K562 (cell line): ENCODE measurements at regions not wholly inside any gene's neighbourhood (a gene's known extent, or its start where the extent isn't known, plus 50 kb on each side); places are given as distances from the start of the nearest gene placed in this dataset.

Experiments
- CREB1 ChIP-seq, 2 experiments: sonication (generic) in 1 of 2; formaldehyde crosslinking in 1 of 2; IDR thresholded peaks; 2 replicates each; pipeline versions ENCODE4 v1.6.1 to v1.8.0; 2012 to 2022; ENCODE audit warnings: inconsistent platforms in 1 of 2, mild to moderate bottlenecking in 1 of 2, missing genetic modification reagents in 1 of 2, moderate library complexity in 1 of 2
- FOXA3 ChIP-seq, 2 experiments: fragments of 450-650 bp in 1 of 2; sonication (generic) in 1 of 2; formaldehyde crosslinking; IDR thresholded peaks in 1 of 2; conservative IDR thresholded peaks in 1 of 2; 2 replicates each; pipeline versions ENCODE4 v1.4.0 to v1.8.0; 2020 to 2022; ENCODE audit warnings: mild to moderate bottlenecking in 2 of 2, missing genetic modification reagents in 1 of 2
- JUNB ChIP-seq: fragments of 450-650 bp; formaldehyde crosslinking; conservative IDR thresholded peaks from 2 replicates; pipeline ENCODE4 v1.4.0; 2020; ENCODE audit warnings: mild to moderate bottlenecking
- MYBL2 ChIP-seq, 2 experiments: fragments of 450-650 bp in 1 of 2; sonication (generic) in 1 of 2; formaldehyde crosslinking in 1 of 2; IDR thresholded peaks; 2 replicates each; pipeline versions ENCODE4 v1.6.1 to v1.8.1; 2017 to 2022; ENCODE audit warnings: borderline replicate concordance in 1 of 2, inconsistent platforms in 1 of 2, low read depth in 1 of 2, mild to moderate bottlenecking in 1 of 2, missing genetic modification reagents in 1 of 2, moderate library complexity in 1 of 2
- POLR2A ChIP-seq: fragments of 450-650 bp; conservative IDR thresholded peaks from 2 replicates; pipeline ENCODE4 v1.6.1; 2016
- SP1 ChIP-seq: sonication (generic); formaldehyde crosslinking; IDR thresholded peaks from 2 replicates; pipeline ENCODE4 v1.8.1; 2022; ENCODE audit warnings: mild to moderate bottlenecking, missing genetic modification reagents
- U2AF2 ChIP-seq: fragments of 200-400 bp; formaldehyde crosslinking; optimal IDR thresholded peaks from 2 replicates; pipeline ENCODE3; 2017; ENCODE audit warnings: low read depth, mild to moderate bottlenecking, low read length
- ZBTB7A ChIP-seq: IDR thresholded peaks from 2 replicates; pipeline ENCODE4 v1.6.1; 2011; ENCODE audit warnings: low read depth, mild to moderate bottlenecking, low read length, moderate library complexity, borderline replicate concordance; ENCODE audit not compliant: control insufficient read depth
- ZKSCAN1 ChIP-seq: fragments of 150-350 bp; IDR thresholded peaks from 2 replicates; pipeline ENCODE4 v1.6.1; 2016; ENCODE audit warnings: low read depth, low read length
- TF ChIP-seq, protein P1 (sequence below): sonication (generic); formaldehyde crosslinking; IDR thresholded peaks from 2 replicates; pipeline ENCODE4 v1.5.0; 2020; ENCODE audit warnings: missing genetic modification reagents
- TF ChIP-seq, protein P2 (sequence below), 3 experiments: IDR thresholded peaks in 2 of 3; conservative IDR thresholded peaks in 1 of 3; 2 replicates each; pipeline ENCODE4 v1.5.1; 2011 to 2012; ENCODE audit warnings: low read length in 3 of 3, mild to moderate bottlenecking in 3 of 3, control low read depth in 2 of 3, improper control_type of control experiment in 1 of 3, inconsistent platforms in 1 of 3, low read depth in 1 of 3, mixed read lengths in 1 of 3, moderate library complexity in 1 of 3; ENCODE audit not compliant: insufficient read depth in 2 of 3

DNA sequence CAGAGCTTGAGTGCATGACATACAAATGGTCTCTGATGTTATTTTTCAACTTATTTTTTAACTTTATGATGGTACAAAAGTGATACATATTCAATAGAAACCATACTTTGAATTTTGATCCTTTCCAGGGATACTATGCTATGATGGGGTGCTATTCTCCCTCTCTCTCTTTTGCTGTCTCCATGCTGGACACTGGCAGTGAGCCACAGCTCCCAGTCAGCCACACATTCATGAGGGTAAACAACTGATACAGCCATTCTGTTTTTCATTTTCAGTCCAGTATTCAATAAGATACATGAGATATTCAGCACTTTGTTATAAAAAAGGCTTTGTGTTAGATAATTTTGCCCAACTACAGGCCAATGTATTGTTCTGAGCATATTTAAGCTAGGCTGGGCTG is 859.3 kb upstream of the KLHL29 start:
- TF ChIP-seq, protein P1, sequence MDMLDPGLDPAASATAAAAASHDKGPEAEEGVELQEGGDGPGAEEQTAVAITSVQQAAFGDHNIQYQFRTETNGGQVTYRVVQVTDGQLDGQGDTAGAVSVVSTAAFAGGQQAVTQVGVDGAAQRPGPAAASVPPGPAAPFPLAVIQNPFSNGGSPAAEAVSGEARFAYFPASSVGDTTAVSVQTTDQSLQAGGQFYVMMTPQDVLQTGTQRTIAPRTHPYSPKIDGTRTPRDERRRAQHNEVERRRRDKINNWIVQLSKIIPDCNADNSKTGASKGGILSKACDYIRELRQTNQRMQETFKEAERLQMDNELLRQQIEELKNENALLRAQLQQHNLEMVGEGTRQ (CRISPR knock-in tag) = no peak
- TF ChIP-seq POLR2A (no peak), FOXA3 (CRISPR knock-in tag; conservative IDR thresholded peaks at IDR 0.05 in 1 of 2, IDR thresholded peaks at IDR 0.05 in 1 of 2) (no peak), JUNB (CRISPR knock-in tag) (no peak), CREB1 (IDR thresholded peaks at IDR 0.05) (no peak), CREB1 (CRISPR knock-in tag; IDR thresholded peaks at IDR 0.05) (no peak), ZBTB7A (no peak), ZKSCAN1 (no peak), MYBL2 (IDR thresholded peaks at IDR 0.05; ENCODE audit: low read depth) (no peak), MYBL2 (CRISPR knock-in tag; IDR thresholded peaks at IDR 0.05; ENCODE audit: borderline replicate concordance) (no peak), U2AF2 (no peak), SP1 (CRISPR knock-in tag) (no peak)
- TF ChIP-seq, protein P2, sequence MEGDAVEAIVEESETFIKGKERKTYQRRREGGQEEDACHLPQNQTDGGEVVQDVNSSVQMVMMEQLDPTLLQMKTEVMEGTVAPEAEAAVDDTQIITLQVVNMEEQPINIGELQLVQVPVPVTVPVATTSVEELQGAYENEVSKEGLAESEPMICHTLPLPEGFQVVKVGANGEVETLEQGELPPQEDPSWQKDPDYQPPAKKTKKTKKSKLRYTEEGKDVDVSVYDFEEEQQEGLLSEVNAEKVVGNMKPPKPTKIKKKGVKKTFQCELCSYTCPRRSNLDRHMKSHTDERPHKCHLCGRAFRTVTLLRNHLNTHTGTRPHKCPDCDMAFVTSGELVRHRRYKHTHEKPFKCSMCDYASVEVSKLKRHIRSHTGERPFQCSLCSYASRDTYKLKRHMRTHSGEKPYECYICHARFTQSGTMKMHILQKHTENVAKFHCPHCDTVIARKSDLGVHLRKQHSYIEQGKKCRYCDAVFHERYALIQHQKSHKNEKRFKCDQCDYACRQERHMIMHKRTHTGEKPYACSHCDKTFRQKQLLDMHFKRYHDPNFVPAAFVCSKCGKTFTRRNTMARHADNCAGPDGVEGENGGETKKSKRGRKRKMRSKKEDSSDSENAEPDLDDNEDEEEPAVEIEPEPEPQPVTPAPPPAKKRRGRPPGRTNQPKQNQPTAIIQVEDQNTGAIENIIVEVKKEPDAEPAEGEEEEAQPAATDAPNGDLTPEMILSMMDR (IDR thresholded peaks at IDR 0.05 in 2 of 3, conservative IDR thresholded peaks at IDR 0.05 in 1 of 3; ENCODE audit: insufficient read depth in 2 of 3, low read depth in 1 of 3, low read length in 3 of 3) = no peak
